ENCODE measurements at regions not wholly inside any gene's neighbourhood (a gene's known extent, or its start where the extent isn't known, plus 50 kb on each side); places are given as distances from the start of the nearest gene placed in this dataset.
"Not testable (repeated sequence)": the region's sequence is repeated elsewhere in the genome, so short reads cannot be mapped to it uniquely, and the experiment has no call there.

- Histone ChIP-seq H3K27ac (no peak overlapping the region), H3K27me3 (no peaks in the 10 kb centered on the region), H3K36me3 (no peaks in the 10 kb centered on the region), H3K9me3 (peaks cover 0 to 42% (median 0%) of the 10 kb centered on the region in 11 donors), H3K4me3 (no peak overlapping the region), H3K4me1 (no peaks in the 10 kb centered on the region)
- 55 to 58% methylated on average over 3 of the region's 3 CpGs for WGBS, 2 donors
- intact Hi-C loops (cut with DNase I), result no loop called here
- no peak for DNase-seq
- no peak for ATAC-seq
- no peak for TF ChIP-seq CTCF (IDR thresholded peaks at IDR 0.05)
These were observed 337.6 kb downstream of the SPIN4 start for GRCh38 chrX:63013549-63013948.

GRCh38 chrX:63012574-63012973 is 338.6 kb downstream of the SPIN4 start:
- Histone ChIP-seq H3K27ac (no peak overlapping the region), H3K9me3 (peaks cover 0 to 42% (median 0%) of the 10 kb centered on the region in 11 donors), H3K4me3 (no peak overlapping the region), H3K36me3 (no peaks in the 10 kb centered on the region), H3K27me3 (no peaks in the 10 kb centered on the region), H3K4me1 (no peaks in the 10 kb centered on the region)
- TF ChIP-seq CTCF (IDR thresholded peaks at IDR 0.05), result no peak
- ATAC-seq (no peak), DNase-seq (no peak)
- intact Hi-C loops (cut with DNase I), result no loop called here

- 33 to 50% methylated on average over 1 of the region's 1 CpG for WGBS, 2 donors
These were observed 350.9 kb downstream of the SPIN4 start for GRCh38 chrX:63000196-63000595.

More at GRCh38 chrX:63000196-63000595, 350.9 kb downstream of the SPIN4 start:
- H3K9me3 ChIP-seq, result peaks cover 0 to 54% (median 0%) of the 10 kb centered on the region in 11 donors
- ATAC-seq; H3K27me3 ChIP-seq; H3K4me3 ChIP-seq; H3K4me1 ChIP-seq; H3K27ac ChIP-seq; DNase-seq; H3K36me3 ChIP-seq; intact Hi-C loops (cut with DNase I): not testable (repeated sequence)

All from heart right ventricle (tissue), 16 donors.